ENCODE measurements at regions not wholly inside any gene's neighbourhood (a gene's known extent, or its start where the extent isn't known, plus 50 kb on each side); places are given as distances from the start of the nearest gene placed in this dataset.

GRCh38 chr1:203926025-203926540 is 64.7 kb downstream of the SNRPE start:
- no peak for DNase-seq (ENCODE audit: low spot score)

GRCh38 chr1:203929741-203930309 is 68.4 kb downstream of the SNRPE start:
- no peak for DNase-seq (ENCODE audit: low spot score)

GRCh38 chr1:203930342-203930741 is 68.9 kb downstream of the SNRPE start:
- DNase-seq (ENCODE audit: low spot score) = no peak

GRCh38 chr1:203931953-203932352 is 70.6 kb downstream of the SNRPE start:
- DNase-seq (ENCODE audit: low spot score) = no peak

- DNase-seq (ENCODE audit: low spot score) = no peak
Measured at GRCh38 chr1:203932556-203932955, 71.2 kb downstream of the SNRPE start.

- DNase-seq (ENCODE audit: low spot score) = no peak
Measured at GRCh38 chr1:203934027-203934426, 72.6 kb downstream of the SNRPE start.

- no peak for DNase-seq (ENCODE audit: low spot score)
Measured at GRCh38 chr1:203934651-203935050, 73.3 kb downstream of the SNRPE start.

GRCh38 chr1:203935321-203935720 is 73.9 kb downstream of the SNRPE start:
- no peak for DNase-seq (ENCODE audit: low spot score)

- no peak for DNase-seq (ENCODE audit: low spot score)
Measured at GRCh38 chr1:203937678-203938330, 76.4 kb downstream of the SNRPE start.

GRCh38 chr1:203944651-203945404 is 83.4 kb downstream of the SNRPE start:
- DNase-seq (ENCODE audit: low spot score) = no peak

- DNase-seq (ENCODE audit: low spot score) = no peak
Measured at GRCh38 chr1:203954293-203954692, 92.9 kb downstream of the SNRPE start.

- no peak for DNase-seq (ENCODE audit: low spot score)
Measured at GRCh38 chr1:203954788-203955552, 93.6 kb downstream of the SNRPE start.

GRCh38 chr1:203968761-203969160 is 104.2 kb upstream of the SOX13 start:
- DNase-seq (ENCODE audit: low spot score) = no peak

- no peak for DNase-seq (ENCODE audit: low spot score)
Measured at GRCh38 chr1:203969846-203970245, 103.1 kb upstream of the SOX13 start.

GRCh38 chr1:203985044-203985443 is 87.9 kb upstream of the SOX13 start:
- DNase-seq (ENCODE audit: low spot score) = peak; percentile 75

- DNase-seq (ENCODE audit: low spot score) = no peak
Measured at GRCh38 chr1:203985676-203986075, 87.2 kb upstream of the SOX13 start.

GRCh38 chr1:203986887-203987461 is 85.9 kb upstream of the SOX13 start:
- DNase-seq (ENCODE audit: low spot score) = no peak

GRCh38 chr1:203990118-203990517 is 82.8 kb upstream of the SOX13 start:
- no peak for DNase-seq (ENCODE audit: low spot score)

- DNase-seq (ENCODE audit: low spot score) = no peak
Measured at GRCh38 chr1:203992440-203992839, 80.5 kb upstream of the SOX13 start.

GRCh38 chr1:203993256-203993655 is 79.7 kb upstream of the SOX13 start:
- DNase-seq (ENCODE audit: low spot score) = no peak

- DNase-seq (ENCODE audit: low spot score) = no peak
Measured at GRCh38 chr1:203995228-203995627, 77.7 kb upstream of the SOX13 start.

GRCh38 chr1:203996126-203996525 is 76.8 kb upstream of the SOX13 start:
- DNase-seq (ENCODE audit: low spot score) = peak; percentile 68

All from ecto neural progenitor cell (in vitro differentiated cells).